NT2/D1 (cell line): ENCODE measurements at regions not wholly inside any gene's neighbourhood (a gene's known extent, or its start where the extent isn't known, plus 50 kb on each side); places are given as distances from the start of the nearest gene placed in this dataset.

Experiments
- SUZ12 ChIP-seq: IDR thresholded peaks from 2 replicates; pipeline ENCODE4 v1.6.1; 2011; ENCODE audit not compliant: insufficient read length, insufficient read depth; ENCODE audit errors: extremely low read depth
- YY1 ChIP-seq: IDR thresholded peaks from 2 replicates; pipeline ENCODE4 v1.6.1; 2011; ENCODE audit not compliant: insufficient read length, insufficient read depth
- ZNF274 ChIP-seq: IDR thresholded peaks from 2 replicates; pipeline ENCODE4 v1.6.1; 2011; ENCODE audit warnings: mild to moderate bottlenecking, low read depth, low read length

GRCh38 chr15:62758952-62759349, 283.6 kb upstream of the TPM1 start:
- no peak for TF ChIP-seq SUZ12
- no peak for TF ChIP-seq YY1
- no peak for TF ChIP-seq ZNF274
